Cerebellar nuclear complex (tissue), 1 donor: ENCODE measurements at regions not wholly inside any gene's neighbourhood (a gene's known extent, or its start where the extent isn't known, plus 50 kb on each side); places are given as distances from the start of the nearest gene placed in this dataset.
A peak's percentile ranks its signal among the peaks of the same experiment; 100 is the strongest.

Experiments
- DNase-seq, 2 experiments: peaks; one replicate each; lab custom pipeline; 2025; lab: John Stamatoyannopoulos, UW

DNA sequence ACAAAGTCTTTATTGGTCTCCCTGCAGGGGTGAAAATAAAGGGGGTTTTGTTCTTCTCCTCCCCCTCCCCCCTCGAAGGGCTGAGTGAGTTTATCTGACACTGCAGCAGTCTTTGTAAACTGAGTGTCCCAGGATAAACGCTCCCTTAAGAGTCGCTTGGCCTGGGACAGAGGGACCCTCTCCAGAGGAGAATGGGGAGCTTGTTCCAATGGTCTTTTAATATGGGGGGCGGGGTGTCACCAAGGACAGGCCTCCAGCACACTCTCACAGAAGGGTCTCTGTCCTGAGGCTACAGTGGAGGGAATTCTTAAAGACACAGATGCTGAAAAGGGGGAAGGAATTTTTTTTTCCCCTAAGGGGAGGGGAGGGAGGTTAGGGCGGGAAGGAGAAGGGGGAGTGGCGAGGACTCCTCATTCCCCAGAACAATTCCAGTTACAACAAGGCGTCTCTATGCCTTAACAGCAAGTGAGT lies 455.5 kb downstream of the SOX9 start:
- DNase-seq: no peak

- no peak for DNase-seq
These were observed 458.1 kb downstream of the SOX9 start for GRCh38 chr17:72578817-72579470.

DNA sequence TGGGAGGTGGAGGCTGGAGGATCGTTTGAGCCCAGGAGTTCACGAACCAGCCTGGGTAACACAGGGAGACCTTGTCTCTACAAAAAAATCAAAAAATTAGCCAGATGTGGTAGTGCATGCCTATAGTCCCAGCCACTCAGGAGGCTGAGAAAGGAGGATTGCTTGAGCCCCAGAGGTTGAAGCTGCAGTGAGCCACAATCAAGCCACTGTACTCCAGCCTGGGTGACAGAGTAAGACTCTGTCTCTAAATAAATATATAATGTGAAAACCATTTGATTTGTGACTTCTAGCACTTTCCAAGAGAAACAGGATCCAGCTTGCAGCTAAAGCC lies 459.1 kb downstream of the SOX9 start:
- no peak for DNase-seq

- DNase-seq: no peak
These were observed 459.7 kb downstream of the SOX9 start for GRCh38 chr17:72580321-72581127.

- no peak for DNase-seq
These were observed 466.3 kb downstream of the SOX9 start for GRCh38 chr17:72587156-72587555.

DNA sequence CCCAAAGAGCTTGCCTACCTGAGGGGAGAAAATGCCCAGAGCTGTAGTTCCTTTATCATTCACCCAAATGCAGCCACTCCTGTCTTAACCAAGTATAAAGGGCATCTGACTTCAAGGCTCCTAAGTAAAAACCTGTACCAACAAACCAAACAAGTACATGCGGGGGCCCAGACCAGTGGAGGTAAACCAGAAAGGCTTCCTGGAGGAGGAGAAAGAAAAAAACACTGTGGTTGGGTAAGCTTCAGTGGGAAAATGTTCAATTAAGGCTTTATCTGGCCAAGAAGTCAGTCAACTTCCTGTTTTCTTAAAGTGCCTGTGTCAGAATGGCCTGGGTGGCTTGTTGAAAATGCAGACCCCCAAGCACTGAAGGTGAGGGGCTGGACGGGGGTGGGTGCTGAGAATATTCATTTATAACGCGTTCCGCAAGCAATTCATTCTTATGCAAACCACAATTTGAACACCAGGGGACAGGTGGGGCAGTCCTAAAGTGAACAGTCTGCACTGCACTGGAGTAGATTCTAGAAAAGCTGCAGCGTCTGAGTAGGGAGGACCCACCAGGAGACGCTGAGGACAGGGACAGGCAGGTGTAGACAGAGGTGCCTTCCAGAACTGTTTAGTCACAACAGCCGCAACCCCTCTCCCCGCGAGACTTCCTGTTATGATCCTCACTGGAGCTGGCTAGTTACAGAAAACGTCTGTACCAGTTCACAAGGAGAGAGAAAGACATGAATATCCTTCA lies 467.1 kb downstream of the SOX9 start:
- no peak for DNase-seq

DNA sequence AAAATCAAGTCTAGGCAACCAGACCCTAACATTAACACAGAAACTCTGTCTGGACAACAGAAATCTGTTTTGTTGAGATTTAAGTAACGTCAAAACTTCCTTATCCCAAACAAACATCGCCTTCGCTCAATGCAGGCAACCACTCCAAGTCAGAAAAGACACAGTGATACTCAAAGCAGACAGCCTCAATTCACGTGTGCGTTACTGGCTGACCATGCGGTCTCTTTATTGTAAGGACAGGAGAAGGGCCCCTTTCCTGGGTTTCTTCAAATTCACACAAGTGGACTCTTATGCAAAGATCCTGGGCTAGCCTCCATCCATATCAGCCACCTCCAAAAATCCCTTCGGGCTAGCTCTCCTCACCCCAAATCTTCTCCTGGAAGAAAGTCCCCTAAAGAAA lies 467.7 kb downstream of the SOX9 start:
- DNase-seq: no peak

DNA sequence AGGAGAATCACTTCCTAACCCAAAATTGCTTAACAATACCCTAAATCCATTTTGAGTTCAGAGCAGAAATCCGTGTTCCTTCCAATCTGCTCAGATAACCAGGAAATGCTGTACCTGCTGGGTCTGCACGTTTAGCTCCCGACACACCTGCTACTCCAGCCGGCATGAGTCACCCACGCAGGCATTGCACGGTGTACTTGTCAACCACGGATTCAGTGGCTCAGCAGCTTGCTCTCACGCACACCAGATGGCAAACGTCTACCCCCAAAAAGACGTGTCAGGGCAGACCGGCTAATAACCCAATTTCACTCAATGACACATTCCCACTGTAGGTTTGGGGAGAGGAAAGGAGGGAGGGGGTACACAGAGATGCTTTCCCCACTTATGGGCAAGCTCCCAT lies 468.1 kb downstream of the SOX9 start:
- peak in 1 of 2 experiments; percentile 58 for DNase-seq

DNA sequence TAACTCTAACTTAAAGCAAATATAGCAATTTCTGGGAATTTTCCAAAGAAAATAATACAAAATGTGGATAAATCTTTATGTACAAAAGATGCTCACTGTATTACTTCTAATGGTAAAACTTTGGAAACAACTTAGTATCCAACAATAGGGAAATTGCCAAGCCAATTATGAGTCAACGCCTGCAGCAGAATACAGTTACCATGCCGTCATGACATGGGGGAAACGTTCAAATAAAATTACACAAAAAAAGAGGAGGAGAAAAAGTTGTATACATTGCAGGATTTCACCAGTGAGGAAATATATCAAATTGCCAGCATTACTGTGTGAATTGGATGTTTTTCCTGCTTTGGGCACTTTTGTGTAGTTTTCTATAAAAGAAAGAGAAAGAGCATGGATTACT lies 469.6 kb downstream of the SOX9 start:
- DNase-seq: no peak

DNA sequence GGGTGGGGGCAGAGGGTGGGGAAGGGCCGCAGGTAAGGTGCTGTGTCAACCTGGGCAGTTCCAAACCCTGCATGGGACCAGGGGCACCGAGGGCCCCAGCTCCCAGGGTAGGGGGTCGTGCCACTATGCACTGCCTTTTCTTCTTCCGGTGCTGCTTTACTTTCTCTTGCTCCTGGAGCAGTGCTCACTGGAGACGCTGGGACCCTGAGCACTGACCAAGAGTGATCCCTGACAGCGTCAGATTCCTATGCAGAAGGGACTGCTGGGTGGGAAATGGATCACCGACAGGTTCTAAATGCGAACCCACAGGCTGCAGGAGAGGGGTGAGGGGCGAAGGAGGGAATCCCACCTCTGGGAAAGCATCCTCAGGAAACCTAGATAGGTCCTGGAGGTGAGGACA lies 470.1 kb downstream of the SOX9 start:
- no peak for DNase-seq

DNA sequence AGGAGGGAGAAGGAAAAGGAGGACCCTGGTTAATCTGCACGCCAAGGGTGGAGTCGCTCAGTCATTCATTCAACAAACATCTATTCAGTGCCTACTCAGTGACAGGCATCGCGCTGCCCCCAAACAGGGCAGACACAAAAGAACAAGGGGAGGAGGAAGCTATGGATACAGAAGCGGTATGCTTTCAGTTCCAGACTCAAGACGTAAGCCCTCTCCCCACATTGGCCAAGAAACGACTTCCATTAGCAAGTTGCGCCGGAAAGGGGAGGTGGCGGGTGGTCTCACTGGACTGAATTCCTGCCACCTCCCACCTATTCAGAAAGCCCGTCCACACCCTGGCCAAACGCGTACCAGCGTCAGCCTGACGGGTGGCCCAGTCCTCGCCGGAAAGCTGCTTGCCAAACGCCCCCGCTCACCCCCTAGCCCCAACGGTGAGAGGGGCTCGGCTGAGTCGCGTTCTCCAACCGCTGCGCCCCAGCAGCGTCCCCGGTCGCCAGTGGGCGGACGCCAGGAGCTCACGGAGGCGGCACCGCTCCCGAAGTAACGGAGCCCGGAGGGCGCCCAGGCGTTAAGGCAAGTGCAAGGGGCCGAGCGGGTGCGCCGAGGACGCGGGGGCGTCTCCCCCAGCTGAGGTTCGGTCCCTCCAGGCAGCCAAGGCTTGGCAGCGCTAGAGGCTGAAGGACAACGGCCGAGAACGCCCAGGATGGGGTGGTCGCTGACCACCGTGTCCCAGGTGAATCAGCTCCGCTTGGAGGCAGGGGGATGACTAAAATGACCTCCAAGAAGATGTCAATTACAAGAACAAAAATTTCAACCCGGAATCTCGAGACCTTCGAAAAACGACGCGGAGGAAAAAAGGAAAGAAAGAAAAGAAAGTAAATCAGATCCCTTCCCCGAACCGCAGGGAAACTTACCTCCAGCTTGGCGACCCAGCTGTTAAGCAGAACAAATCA lies 470.7 kb downstream of the SOX9 start:
- no peak for DNase-seq

DNA sequence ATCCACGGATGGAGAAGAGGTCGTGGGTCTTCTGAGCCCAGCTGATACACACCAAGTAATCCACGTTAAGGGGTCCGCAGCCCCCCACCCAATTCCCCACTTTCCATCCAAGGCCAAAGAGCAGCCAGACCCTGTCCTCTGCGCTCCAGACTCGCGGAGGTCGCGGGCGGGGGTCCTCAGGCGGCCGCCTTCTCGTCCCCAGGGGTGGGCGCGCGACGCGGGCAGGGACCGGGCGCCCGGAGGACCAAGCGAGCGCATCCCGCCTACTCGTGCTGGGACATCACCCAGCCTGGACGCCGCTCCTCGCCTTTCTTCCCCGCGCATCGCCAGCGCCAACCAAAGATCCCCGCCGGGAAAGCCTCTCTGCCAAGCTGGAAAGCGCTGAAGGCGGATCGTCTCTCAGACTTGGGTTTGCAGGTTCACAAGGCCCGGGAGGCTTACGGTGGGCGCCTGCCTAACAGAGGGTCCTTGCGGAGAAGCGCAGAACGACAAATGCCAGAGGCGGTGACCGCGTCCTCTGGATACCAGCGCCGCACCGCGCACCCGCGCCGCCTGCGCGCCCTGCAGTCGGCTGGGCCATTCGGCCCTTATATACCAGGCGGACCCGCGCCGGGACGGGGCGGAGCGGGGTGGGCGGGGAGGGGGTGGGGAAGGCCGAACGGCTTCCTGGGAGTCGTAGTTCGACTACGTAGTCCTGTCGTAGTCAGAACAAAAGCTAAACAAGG lies 471.6 kb downstream of the SOX9 start:
- DNase-seq: peak in 1 of 2 experiments; percentile 42

DNA sequence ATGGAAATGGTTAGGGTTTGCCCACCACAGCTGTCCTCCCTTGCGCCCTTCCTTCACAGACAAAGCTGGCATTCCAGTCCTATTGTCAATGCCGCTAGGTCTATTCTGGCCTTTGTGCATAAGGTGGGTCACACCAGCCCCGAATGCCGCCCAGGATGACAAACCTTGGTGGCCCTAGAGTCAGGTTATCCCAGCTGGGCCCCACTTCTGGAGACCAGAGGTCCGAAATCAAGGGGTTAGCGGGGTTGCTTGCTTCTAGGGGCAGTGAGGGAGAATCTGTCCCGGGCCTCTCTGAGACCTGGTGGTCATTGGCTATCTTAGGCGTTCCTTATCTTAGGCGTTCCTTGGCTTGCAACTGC lies 472.1 kb downstream of the SOX9 start:
- no peak for DNase-seq

DNA sequence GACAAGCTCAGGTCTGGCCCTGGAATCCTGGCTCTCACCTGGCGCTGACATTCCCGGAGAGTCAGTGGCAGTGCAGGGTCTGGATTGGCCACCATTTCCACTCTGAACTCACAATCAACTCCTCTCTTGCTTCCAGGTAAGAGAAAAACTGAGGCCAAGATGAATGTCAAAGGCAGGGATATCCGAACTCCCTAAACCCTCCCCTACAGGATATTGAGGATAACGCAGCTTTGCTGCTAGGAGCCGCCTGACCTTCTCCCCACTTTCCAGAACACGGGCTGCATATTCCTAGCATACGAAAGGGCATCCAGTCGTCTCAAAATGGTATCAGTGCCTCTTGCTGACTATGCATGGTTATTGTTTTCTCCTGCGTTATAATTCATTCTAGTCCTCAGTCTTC lies 473.4 kb downstream of the SOX9 start:
- DNase-seq: no peak
